Loucy (cell line): ENCODE measurements at regions not wholly inside any gene's neighbourhood (a gene's known extent, or its start where the extent isn't known, plus 50 kb on each side); places are given as distances from the start of the nearest gene placed in this dataset.
A peak's percentile ranks its signal among the peaks of the same experiment; 100 is the strongest.

Experiments
- H2AFZ ChIP-seq: fragments of 200-600 bp; sonication (generic); 2 replicates; pipeline ENCODE4 v1.6.0; 2016; ENCODE audit warnings: antibody characterized with exemption, mild to moderate bottlenecking, low read length, moderate library complexity
- H3F3A ChIP-seq: fragments of 200-600 bp; 2 replicates; pipeline ENCODE4 v1.6.0; 2016; ENCODE audit warnings: antibody characterized with exemption, low read depth, mild to moderate bottlenecking
- H3K27me3 ChIP-seq: fragments of 200-600 bp; sonication (generic); 2 replicates; pipeline ENCODE4 v1.6.1; 2014; ENCODE audit warnings: low read length, mild to moderate bottlenecking; ENCODE audit not compliant: insufficient read depth, poor library complexity, severe bottlenecking
- H3K36me3 ChIP-seq: fragments of 200-600 bp; sonication (generic); 2 replicates; pipeline ENCODE4 v1.6.1; 2016; ENCODE audit warnings: low read length; ENCODE audit not compliant: insufficient read depth
- H3K4me1 ChIP-seq: fragments of 200-600 bp; sonication (generic); 2 replicates; pipeline ENCODE4 v1.5.1; 2014; ENCODE audit warnings: low read length, mild to moderate bottlenecking; ENCODE audit not compliant: insufficient read depth, poor library complexity, severe bottlenecking
- H3K4me2 ChIP-seq: fragments of 200-600 bp; sonication (generic); 2 replicates; pipeline ENCODE4 v1.6.0; 2014; ENCODE audit warnings: antibody characterized with exemption, low read length, low read depth, mild to moderate bottlenecking; ENCODE audit not compliant: poor library complexity, severe bottlenecking
- H3K4me3 ChIP-seq: fragments of 200-600 bp; sonication (generic); 2 replicates; pipeline ENCODE4 v1.5.1; 2014; ENCODE audit warnings: low read length, mild to moderate bottlenecking, mixed read lengths; ENCODE audit not compliant: poor library complexity, severe bottlenecking
- H3K79me2 ChIP-seq: fragments of 200-600 bp; sonication (generic); 2 replicates; pipeline ENCODE4 v1.6.1; 2014; ENCODE audit warnings: low read length; ENCODE audit not compliant: insufficient read depth
- H3K9ac ChIP-seq: fragments of 200-600 bp; sonication (generic); 2 replicates; pipeline ENCODE4 v1.6.0; 2014; ENCODE audit warnings: mild to moderate bottlenecking, low read depth, low read length, moderate library complexity; ENCODE audit not compliant: poor library complexity, severe bottlenecking
- H3K9me2 ChIP-seq: fragments of 200-600 bp; sonication (generic); replicated peaks from 2 replicates; pipeline ENCODE4 v1.6.1; 2016; ENCODE audit warnings: low read depth, low read length, mixed read lengths
- H3K9me3 ChIP-seq: fragments of 200-600 bp; sonication (generic); 2 replicates; pipeline ENCODE4 v1.6.1; 2014; ENCODE audit warnings: mild to moderate bottlenecking, antibody characterized with exemption, low read length, low read depth; ENCODE audit not compliant: insufficient read depth
- H4K20me1 ChIP-seq: fragments of 200-600 bp; sonication (generic); 2 replicates; pipeline ENCODE4 v1.6.0; 2014; ENCODE audit warnings: antibody characterized with exemption, low read length, mild to moderate bottlenecking; ENCODE audit not compliant: insufficient read depth, poor library complexity, severe bottlenecking
- EZH2phosphoT487 ChIP-seq: fragments of 200-600 bp; IDR thresholded peaks from 2 replicates; pipeline ENCODE4 v1.6.1; 2018; ENCODE audit warnings: antibody characterized with exemption, mild to moderate bottlenecking, moderate library complexity, borderline replicate concordance
- TF ChIP-seq, protein P1 (sequence below): fragments of 200-600 bp; sonication (generic); conservative IDR thresholded peaks from 2 replicates; pipeline ENCODE4 v1.5.1; 2014; ENCODE audit warnings: mild to moderate bottlenecking, antibody characterized with exemption, low read length

DNA sequence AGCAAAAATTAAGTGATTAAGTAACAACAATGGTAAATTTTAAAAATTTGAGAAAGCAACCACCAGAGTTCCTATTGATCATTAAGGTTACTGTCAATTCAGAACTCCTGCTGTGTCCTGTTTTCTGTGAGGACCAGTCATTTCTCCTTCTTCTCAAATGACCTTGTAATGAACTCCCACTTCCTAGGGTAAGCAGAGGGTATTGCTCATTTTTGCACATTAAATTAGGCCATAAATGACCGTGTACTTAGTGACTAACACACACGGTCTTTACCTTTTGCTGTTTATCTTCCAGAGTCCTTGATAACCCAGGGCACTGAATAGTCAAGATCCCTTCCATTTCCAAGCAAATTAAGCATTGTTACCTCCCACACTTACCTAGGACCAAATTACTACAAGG lies 227.5 kb upstream of the LYPLAL1 start:
- Histone ChIP-seq H3K9ac (no peak overlapping the region), H3K9me3 (no peaks in the 10 kb centered on the region), H3K4me2 (no peak overlapping the region), H3K4me1 (no peaks in the 10 kb centered on the region), H3K4me3 (no peak overlapping the region), H3K27me3 (no peaks in the 10 kb centered on the region), H4K20me1 (no peaks in the 10 kb centered on the region), H3K9me2 (no peaks in the 10 kb centered on the region), H3F3A (no peaks in the 10 kb centered on the region), H3K36me3 (no peaks in the 10 kb centered on the region), H2AFZ (no peak overlapping the region), H3K79me2 (no peaks in the 10 kb centered on the region)
- TF ChIP-seq, protein P1, sequence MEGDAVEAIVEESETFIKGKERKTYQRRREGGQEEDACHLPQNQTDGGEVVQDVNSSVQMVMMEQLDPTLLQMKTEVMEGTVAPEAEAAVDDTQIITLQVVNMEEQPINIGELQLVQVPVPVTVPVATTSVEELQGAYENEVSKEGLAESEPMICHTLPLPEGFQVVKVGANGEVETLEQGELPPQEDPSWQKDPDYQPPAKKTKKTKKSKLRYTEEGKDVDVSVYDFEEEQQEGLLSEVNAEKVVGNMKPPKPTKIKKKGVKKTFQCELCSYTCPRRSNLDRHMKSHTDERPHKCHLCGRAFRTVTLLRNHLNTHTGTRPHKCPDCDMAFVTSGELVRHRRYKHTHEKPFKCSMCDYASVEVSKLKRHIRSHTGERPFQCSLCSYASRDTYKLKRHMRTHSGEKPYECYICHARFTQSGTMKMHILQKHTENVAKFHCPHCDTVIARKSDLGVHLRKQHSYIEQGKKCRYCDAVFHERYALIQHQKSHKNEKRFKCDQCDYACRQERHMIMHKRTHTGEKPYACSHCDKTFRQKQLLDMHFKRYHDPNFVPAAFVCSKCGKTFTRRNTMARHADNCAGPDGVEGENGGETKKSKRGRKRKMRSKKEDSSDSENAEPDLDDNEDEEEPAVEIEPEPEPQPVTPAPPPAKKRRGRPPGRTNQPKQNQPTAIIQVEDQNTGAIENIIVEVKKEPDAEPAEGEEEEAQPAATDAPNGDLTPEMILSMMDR: no peak
- no peak for TF ChIP-seq EZH2phosphoT487

DNA sequence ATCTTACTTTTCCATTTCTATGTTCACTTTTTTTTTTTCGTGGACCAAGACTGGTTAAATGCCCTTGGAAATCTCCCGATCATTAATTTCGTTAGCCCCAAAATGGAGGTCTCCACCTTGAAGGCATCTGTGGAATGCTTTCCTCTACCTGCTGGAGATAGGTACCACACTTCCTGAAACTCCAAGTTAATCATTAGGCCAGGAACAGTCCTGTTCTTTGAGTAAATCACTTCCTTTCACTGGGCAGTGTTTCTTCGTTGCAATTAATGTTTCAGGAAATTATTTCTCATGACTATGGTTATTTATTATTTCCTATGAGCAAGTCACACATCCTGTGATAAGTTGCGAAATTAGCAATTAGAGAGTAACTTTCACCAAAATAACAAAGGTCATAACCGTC lies 225.2 kb upstream of the LYPLAL1 start:
- Histone ChIP-seq H4K20me1 (no peaks in the 10 kb centered on the region), H3K9me2 (no peaks in the 10 kb centered on the region), H3K9me3 (no peaks in the 10 kb centered on the region), H3K79me2 (no peaks in the 10 kb centered on the region), H3K4me2 (no peak overlapping the region), H3K9ac (no peak overlapping the region), H3K36me3 (no peaks in the 10 kb centered on the region), H3F3A (no peaks in the 10 kb centered on the region), H3K4me3 (no peak overlapping the region), H2AFZ (no peak overlapping the region), H3K4me1 (no peaks in the 10 kb centered on the region), H3K27me3 (no peaks in the 10 kb centered on the region)
- no peak for TF ChIP-seq EZH2phosphoT487
- TF ChIP-seq, protein P1: no peak

GRCh38 chr1:218953386-218953785 lies 220.3 kb upstream of the LYPLAL1 start:
- no peaks in the 10 kb centered on the region for H3K79me2 ChIP-seq
- no peak overlapping the region for H3K9ac ChIP-seq
- H2AFZ ChIP-seq: peak overlapping the region; percentile 59; the same call in 1 of the 2 replicates
- H3F3A ChIP-seq: no peaks in the 10 kb centered on the region
- H3K4me2 ChIP-seq: no peak overlapping the region
- H3K4me3 ChIP-seq: no peak overlapping the region
- no peaks in the 10 kb centered on the region for H3K9me3 ChIP-seq
- H3K4me1 ChIP-seq: no peaks in the 10 kb centered on the region
- TF ChIP-seq, protein P1: no peak
- TF ChIP-seq EZH2phosphoT487: no peak
- no peaks in the 10 kb centered on the region for H3K36me3 ChIP-seq
- H3K9me2 ChIP-seq: no peaks in the 10 kb centered on the region
- H3K27me3 ChIP-seq: no peaks in the 10 kb centered on the region
- no peaks in the 10 kb centered on the region for H4K20me1 ChIP-seq
